ENCODE measurements at regions not wholly inside any gene's neighbourhood (a gene's known extent, or its start where the extent isn't known, plus 50 kb on each side); places are given as distances from the start of the nearest gene placed in this dataset.
"Not testable (repeated sequence)": the region's sequence is repeated elsewhere in the genome, so short reads cannot be mapped to it uniquely, and the experiment has no call there.

GRCh38 chr20:22734946-22735647 lies 150.7 kb upstream of the FOXA2 start:
- H3K4me3 ChIP-seq (ENCODE audit: low read depth in 1 of 3, low read length in 3 of 3); H3K36me3 ChIP-seq (ENCODE audit: control insufficient read depth in 4 of 4, insufficient read depth in 3 of 4, low read depth in 1 of 4, low read length in 3 of 4); H3K9me3 ChIP-seq (ENCODE audit: control insufficient read depth in 4 of 4, low read length in 3 of 4); H3K9ac ChIP-seq (ENCODE audit: low read depth in 1 of 2, low read length in 2 of 2); H3K27me3 ChIP-seq (ENCODE audit: control insufficient read depth in 4 of 4, insufficient read depth in 4 of 4, low read length in 3 of 4); H3K4me1 ChIP-seq (ENCODE audit: control insufficient read depth in 4 of 4, insufficient read depth in 4 of 4, low read length in 3 of 4); H3K27ac ChIP-seq (ENCODE audit: low read depth in 1 of 2, low read length in 2 of 2); DNase-seq (ENCODE audit: low spot score): not testable (repeated sequence)
- peak; percentile 6 for TF ChIP-seq CTCF (IDR thresholded peaks at IDR 0.05; ENCODE audit: low read depth, low read length, missing input control)
- TF ChIP-seq RAD21 (IDR thresholded peaks at IDR 0.05) = peak in 1 of 2 donors; percentile 27
- 65% methylated on average over 9 of the region's 9 CpGs for WGBS

- H3K4me3 ChIP-seq (ENCODE audit: low read depth in 1 of 3, low read length in 3 of 3) = no peak overlapping the region
- no peaks in the 10 kb centered on the region for H3K9me3 ChIP-seq (ENCODE audit: control insufficient read depth in 4 of 4, low read length in 3 of 4)
- H3K9ac ChIP-seq (ENCODE audit: low read depth in 1 of 2, low read length in 2 of 2) = no peak overlapping the region
- no peak overlapping the region for H3K27ac ChIP-seq (ENCODE audit: low read depth in 1 of 2, low read length in 2 of 2)
- H3K36me3 ChIP-seq (ENCODE audit: control insufficient read depth in 4 of 4, insufficient read depth in 3 of 4, low read depth in 1 of 4, low read length in 3 of 4) = no peaks in the 10 kb centered on the region
- H3K4me1 ChIP-seq (ENCODE audit: control insufficient read depth in 4 of 4, insufficient read depth in 4 of 4, low read length in 3 of 4) = no peaks in the 10 kb centered on the region
- DNase-seq (ENCODE audit: low spot score) = no peak
- WGBS = 62% methylated on average over 2 of the region's 2 CpGs
- TF ChIP-seq JUND (IDR thresholded peaks at IDR 0.05) (no peak), FOXA2 (IDR thresholded peaks at IDR 0.05) (no peak), CTCF (IDR thresholded peaks at IDR 0.05; ENCODE audit: low read depth, low read length, missing input control) (no peak), HNF4G (IDR thresholded peaks at IDR 0.05) (no peak), YY1 (IDR thresholded peaks at IDR 0.05) (no peak), GABPA (IDR thresholded peaks at IDR 0.05 in 1 of 2, conservative IDR thresholded peaks at IDR 0.05 in 1 of 2) (no peak), SP1 (IDR thresholded peaks at IDR 0.05) (no peak)
- peaks cover 0 to 2% (median 0%) of the 10 kb centered on the region in 4 donors for H3K27me3 ChIP-seq (ENCODE audit: control insufficient read depth in 4 of 4, insufficient read depth in 4 of 4, low read length in 3 of 4)
Observed at GRCh38 chr20:22740829-22741228, 156.5 kb upstream of the FOXA2 start.

- Histone ChIP-seq H3K27me3 (ENCODE audit: control insufficient read depth in 4 of 4, insufficient read depth in 4 of 4, low read length in 3 of 4) (peaks cover 0 to 2% (median 0%) of the 10 kb centered on the region in 4 donors), H3K27ac (ENCODE audit: low read depth in 1 of 2, low read length in 2 of 2) (no peak overlapping the region), H3K9me3 (ENCODE audit: control insufficient read depth in 4 of 4, low read length in 3 of 4) (peaks cover 0 to 2% (median 2%) of the 10 kb centered on the region in 4 donors), H3K36me3 (ENCODE audit: control insufficient read depth in 4 of 4, insufficient read depth in 3 of 4, low read depth in 1 of 4, low read length in 3 of 4) (no peaks in the 10 kb centered on the region), H3K4me1 (ENCODE audit: control insufficient read depth in 4 of 4, insufficient read depth in 4 of 4, low read length in 3 of 4) (no peaks in the 10 kb centered on the region), H3K4me3 (ENCODE audit: low read depth in 1 of 3, low read length in 3 of 3) (no peak overlapping the region), H3K9ac (ENCODE audit: low read depth in 1 of 2, low read length in 2 of 2) (no peak overlapping the region)
- DNase-seq (ENCODE audit: low spot score) = no peak
- TF ChIP-seq HNF4A (conservative IDR thresholded peaks at IDR 0.05) = no peak
- no peak for TF ChIP-seq RXRA (IDR thresholded peaks at IDR 0.05)
- no peak for TF ChIP-seq FOXA1 (IDR thresholded peaks at IDR 0.05)
- 42% methylated on average over 2 of the region's 2 CpGs for WGBS
Observed at GRCh38 chr20:22744341-22745193, 160.2 kb upstream of the FOXA2 start.
